Neural cell (in vitro differentiated cells): ENCODE measurements at regions not wholly inside any gene's neighbourhood (a gene's known extent, or its start where the extent isn't known, plus 50 kb on each side); places are given as distances from the start of the nearest gene placed in this dataset.

ENCODE experiments used
- EP300 ChIP-seq: fragments of 450-650 bp; conservative IDR thresholded peaks from 2 replicates; pipeline ENCODE4 v1.6.1; 2014; ENCODE audit warnings: antibody characterized with exemption, mild to moderate bottlenecking, moderate library complexity; ENCODE audit not compliant: poor library complexity, severe bottlenecking
- EZH2 ChIP-seq: fragments of 200-600, 300-800 bp; shearing (Covaris generic), sonication (generic); IDR thresholded peaks from 2 replicates; pipeline ENCODE4 v1.6.1; 2014; ENCODE audit warnings: antibody characterized with exemption, low read length, borderline replicate concordance, mild to moderate bottlenecking; ENCODE audit not compliant: insufficient read depth, poor library complexity, severe bottlenecking
- POLR2AphosphoS5 ChIP-seq: IDR thresholded peaks from 2 replicates; pipeline ENCODE4 v1.6.1; 2012
- RAD21 ChIP-seq: fragments of 450-650 bp; conservative IDR thresholded peaks from 2 replicates; pipeline ENCODE4 v1.6.1; 2014; ENCODE audit warnings: antibody characterized with exemption, mild to moderate bottlenecking, moderate library complexity
- TAF1 ChIP-seq: IDR thresholded peaks from 2 replicates; pipeline ENCODE4 v1.6.1; 2012; ENCODE audit warnings: low read depth
- TF ChIP-seq, protein P1 (sequence below): fragments of 450-650 bp; IDR thresholded peaks from 2 replicates; pipeline ENCODE4 v1.5.1; 2014; ENCODE audit warnings: antibody characterized with exemption, mild to moderate bottlenecking, moderate library complexity; ENCODE audit not compliant: poor library complexity, severe bottlenecking

DNA sequence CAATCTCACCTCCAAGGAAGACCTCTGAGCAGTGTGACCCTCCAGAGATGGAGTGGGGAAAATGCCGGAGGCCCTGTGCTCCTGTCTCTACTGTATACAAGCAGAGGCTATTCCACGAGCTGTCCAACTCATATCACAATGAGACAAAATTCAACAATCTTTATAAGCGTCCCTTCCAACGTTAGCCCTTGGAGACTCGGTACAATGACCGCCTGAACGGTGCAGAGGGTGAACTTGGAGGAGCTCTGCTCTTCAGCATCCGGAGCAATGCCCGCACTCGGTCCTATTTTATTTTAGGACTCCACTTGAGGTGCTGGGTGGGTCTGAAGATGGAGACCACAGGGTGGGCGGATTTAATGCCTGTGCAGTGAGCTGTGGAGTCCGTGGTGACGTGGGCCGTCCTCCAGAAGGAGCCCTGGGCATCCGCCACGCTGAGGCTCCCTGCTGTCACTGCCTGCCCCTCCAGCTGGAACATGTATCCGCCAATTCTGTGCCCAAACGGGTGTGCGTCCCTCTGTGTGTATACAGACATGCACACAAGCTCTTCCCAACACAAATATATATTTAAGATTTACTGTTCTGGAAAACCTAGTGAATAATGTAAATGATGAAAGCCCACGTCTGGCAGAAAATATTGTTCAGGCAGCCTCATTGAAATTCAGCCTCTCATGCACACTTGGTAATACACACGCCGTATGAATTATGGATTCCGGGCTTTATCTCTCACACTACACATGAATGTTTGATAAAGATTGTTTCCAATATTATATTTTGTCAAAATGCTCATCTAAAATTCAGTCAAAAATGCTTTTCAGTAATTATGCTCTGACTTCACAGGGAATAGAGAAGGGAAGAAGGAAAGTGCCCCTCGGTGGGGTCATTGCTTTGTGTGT, 239.9 kb upstream of the ZMIZ1 start:
- TF ChIP-seq EZH2, result no peak
- TF ChIP-seq, protein P1, sequence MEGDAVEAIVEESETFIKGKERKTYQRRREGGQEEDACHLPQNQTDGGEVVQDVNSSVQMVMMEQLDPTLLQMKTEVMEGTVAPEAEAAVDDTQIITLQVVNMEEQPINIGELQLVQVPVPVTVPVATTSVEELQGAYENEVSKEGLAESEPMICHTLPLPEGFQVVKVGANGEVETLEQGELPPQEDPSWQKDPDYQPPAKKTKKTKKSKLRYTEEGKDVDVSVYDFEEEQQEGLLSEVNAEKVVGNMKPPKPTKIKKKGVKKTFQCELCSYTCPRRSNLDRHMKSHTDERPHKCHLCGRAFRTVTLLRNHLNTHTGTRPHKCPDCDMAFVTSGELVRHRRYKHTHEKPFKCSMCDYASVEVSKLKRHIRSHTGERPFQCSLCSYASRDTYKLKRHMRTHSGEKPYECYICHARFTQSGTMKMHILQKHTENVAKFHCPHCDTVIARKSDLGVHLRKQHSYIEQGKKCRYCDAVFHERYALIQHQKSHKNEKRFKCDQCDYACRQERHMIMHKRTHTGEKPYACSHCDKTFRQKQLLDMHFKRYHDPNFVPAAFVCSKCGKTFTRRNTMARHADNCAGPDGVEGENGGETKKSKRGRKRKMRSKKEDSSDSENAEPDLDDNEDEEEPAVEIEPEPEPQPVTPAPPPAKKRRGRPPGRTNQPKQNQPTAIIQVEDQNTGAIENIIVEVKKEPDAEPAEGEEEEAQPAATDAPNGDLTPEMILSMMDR, result no peak
- TF ChIP-seq POLR2AphosphoS5, result no peak
- TF ChIP-seq RAD21, result peak; percentile 8
- TF ChIP-seq EP300, result no peak
- no peak for TF ChIP-seq TAF1
